Ovary (tissue), 7 donors: ENCODE measurements at regions not wholly inside any gene's neighbourhood (a gene's known extent, or its start where the extent isn't known, plus 50 kb on each side); places are given as distances from the start of the nearest gene placed in this dataset.

Experiments used
- DNase-seq, 5 donors: peaks; one replicate each; pipeline ENCODE4 v3.0.0-alpha.2; 2019 to 2020
- H3K27ac ChIP-seq, 2 donors: fragments of 200-600 bp; one replicate each; pipeline versions ENCODE4 v1.5.1 to v1.8.0; 2019 to 2022
- H3K27me3 ChIP-seq: fragments of 200-600 bp; one replicate; pipeline ENCODE4 v1.8.0; 2022
- H3K36me3 ChIP-seq: fragments of 200-600 bp; sonication (generic); one replicate; pipeline ENCODE4 v1.5.1; 2019
- H3K4me1 ChIP-seq: one replicate; pipeline ENCODE4 v1.8.1; 2013; ENCODE audit warnings: mild to moderate bottlenecking, moderate library complexity; ENCODE audit not compliant: insufficient read depth
- H3K4me3 ChIP-seq: fragments of 200-600 bp; sonication (generic); one replicate; pipeline ENCODE4 v1.5.1; 2017
- H3K9me3 ChIP-seq, 2 donors: fragments of 200-600 bp in 1 of 2; sonication (generic) in 1 of 2; one replicate each; pipeline versions ENCODE4 v1.5.1 to v1.8.1; 2013 to 2019; ENCODE audit warnings: mild to moderate bottlenecking in 1 of 2, moderate library complexity in 1 of 2
- EP300 ChIP-seq: sonication (generic); formaldehyde crosslinking; IDR thresholded peaks from one replicate; pipeline ENCODE4 v1.6.1; 2017; ENCODE audit warnings: antibody characterized with exemption
- POLR2A ChIP-seq: fragments of 450-650 bp; IDR thresholded peaks from one replicate; pipeline ENCODE4 v1.6.1; 2017; ENCODE audit warnings: antibody characterized with exemption, mild to moderate bottlenecking, moderate library complexity
- WGBS, 3 donors: extraction: QIAGEN DNeasy Blood & Tissue Kit in 1 of 3; methylation state at CpG; one replicate each; pipeline versions ENCODE4 v1.1.5 to v1.1.7; 2013 to 2017; 5-methylcytosine and 5-hydroxymethylcytosine counted together
- intact Hi-C, 4 donors: fragments of 100-400 bp; cut with DNase I; formaldehyde crosslinking; loops; one replicate each; pipeline versions ENCODE4 v1.11.0 to v1.15.1; 2022 to 2023
- TF ChIP-seq, protein P1 (sequence below), 3 donors: fragments of 450-650 bp in 2 of 3; fragments of 200-600 bp in 1 of 3; IDR thresholded peaks; one replicate each; pipeline versions ENCODE4 v1.5.1 to v1.8.0; 2016 to 2022; ENCODE audit warnings: antibody characterized with exemption in 3 of 3, mild to moderate bottlenecking in 1 of 3
- donor health status: DM: no; HTN: no; CAD: no; lungs with moderate emphysema.
- donor health status: DM: no; HTN: no; CAD: no.
- donor health status: Bipolar disorder and iron deficiency.
- donor health status: DM: no; HTN: no; CAD: no.
- donor health status: DM: yes; HTN: yes; CAD: no.

DNA sequence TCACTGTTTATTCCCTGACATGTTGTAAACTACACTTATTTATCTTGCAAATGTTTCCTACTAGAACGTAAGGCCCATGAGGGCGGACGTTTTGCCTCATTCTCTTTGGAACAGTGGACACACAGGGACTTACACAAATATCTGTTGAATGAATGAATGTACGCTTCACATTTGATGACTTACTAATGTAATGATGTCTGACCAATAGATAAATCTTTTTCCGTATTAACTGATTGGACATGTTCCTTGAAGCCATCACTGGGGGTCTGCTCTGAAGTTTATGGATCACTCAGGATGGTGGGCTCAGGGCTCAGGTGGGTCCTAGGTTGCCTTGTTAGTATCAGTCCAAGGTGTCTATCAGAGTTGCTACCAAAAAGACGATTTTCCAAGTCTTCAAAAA, 763.2 kb upstream of the TPTE start:
- intact Hi-C loops = no loop called here
- H3K9me3 ChIP-seq = no peaks in the 10 kb centered on the region
- no peak overlapping the region for H3K27ac ChIP-seq
- no peaks in the 10 kb centered on the region for H3K27me3 ChIP-seq
- no peak overlapping the region for H3K4me3 ChIP-seq
- no peak for DNase-seq
- no peaks in the 10 kb centered on the region for H3K36me3 ChIP-seq
- TF ChIP-seq EP300 = no peak
- no peak for TF ChIP-seq POLR2A
- TF ChIP-seq, protein P1, sequence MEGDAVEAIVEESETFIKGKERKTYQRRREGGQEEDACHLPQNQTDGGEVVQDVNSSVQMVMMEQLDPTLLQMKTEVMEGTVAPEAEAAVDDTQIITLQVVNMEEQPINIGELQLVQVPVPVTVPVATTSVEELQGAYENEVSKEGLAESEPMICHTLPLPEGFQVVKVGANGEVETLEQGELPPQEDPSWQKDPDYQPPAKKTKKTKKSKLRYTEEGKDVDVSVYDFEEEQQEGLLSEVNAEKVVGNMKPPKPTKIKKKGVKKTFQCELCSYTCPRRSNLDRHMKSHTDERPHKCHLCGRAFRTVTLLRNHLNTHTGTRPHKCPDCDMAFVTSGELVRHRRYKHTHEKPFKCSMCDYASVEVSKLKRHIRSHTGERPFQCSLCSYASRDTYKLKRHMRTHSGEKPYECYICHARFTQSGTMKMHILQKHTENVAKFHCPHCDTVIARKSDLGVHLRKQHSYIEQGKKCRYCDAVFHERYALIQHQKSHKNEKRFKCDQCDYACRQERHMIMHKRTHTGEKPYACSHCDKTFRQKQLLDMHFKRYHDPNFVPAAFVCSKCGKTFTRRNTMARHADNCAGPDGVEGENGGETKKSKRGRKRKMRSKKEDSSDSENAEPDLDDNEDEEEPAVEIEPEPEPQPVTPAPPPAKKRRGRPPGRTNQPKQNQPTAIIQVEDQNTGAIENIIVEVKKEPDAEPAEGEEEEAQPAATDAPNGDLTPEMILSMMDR (IDR thresholded peaks at IDR 0.05) = no peak
- no peaks in the 10 kb centered on the region for H3K4me1 ChIP-seq
- WGBS, 3 donors = 43 to 62% (median 59%) methylated on average over 6 of the region's 6 CpGs

DNA sequence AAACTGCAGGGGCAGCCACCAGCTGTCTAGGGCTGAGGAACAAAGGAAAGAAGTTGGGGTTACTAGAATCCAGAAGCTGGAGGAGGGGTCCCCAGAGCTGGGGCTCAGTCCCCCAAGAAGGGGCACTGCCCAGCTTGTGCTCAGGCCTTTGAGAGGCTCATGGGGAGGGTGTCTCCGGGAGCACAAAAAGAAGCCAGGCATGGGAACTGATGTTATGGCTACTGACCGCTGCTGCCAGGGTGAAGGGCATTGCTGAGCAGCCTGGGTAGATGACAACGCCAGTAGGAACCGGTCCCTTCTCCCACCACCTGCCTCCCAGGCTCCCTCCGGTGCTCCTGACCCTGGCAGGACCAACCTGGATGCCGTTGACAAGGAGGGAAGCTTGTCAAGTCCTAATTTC, 762.5 kb upstream of the TPTE start:
- Histone ChIP-seq H3K4me1 (no peaks in the 10 kb centered on the region), H3K4me3 (no peak overlapping the region), H3K36me3 (no peaks in the 10 kb centered on the region), H3K27ac (no peak overlapping the region), H3K9me3 (no peaks in the 10 kb centered on the region), H3K27me3 (no peaks in the 10 kb centered on the region)
- DNase-seq = no peak
- WGBS, 3 donors = 50 to 62% (median 60%) methylated on average over 6 of the region's 6 CpGs
- TF ChIP-seq POLR2A (no peak), EP300 (no peak)
- TF ChIP-seq, protein P1 (IDR thresholded peaks at IDR 0.05) = no peak
- intact Hi-C loops = no loop called here

DNA sequence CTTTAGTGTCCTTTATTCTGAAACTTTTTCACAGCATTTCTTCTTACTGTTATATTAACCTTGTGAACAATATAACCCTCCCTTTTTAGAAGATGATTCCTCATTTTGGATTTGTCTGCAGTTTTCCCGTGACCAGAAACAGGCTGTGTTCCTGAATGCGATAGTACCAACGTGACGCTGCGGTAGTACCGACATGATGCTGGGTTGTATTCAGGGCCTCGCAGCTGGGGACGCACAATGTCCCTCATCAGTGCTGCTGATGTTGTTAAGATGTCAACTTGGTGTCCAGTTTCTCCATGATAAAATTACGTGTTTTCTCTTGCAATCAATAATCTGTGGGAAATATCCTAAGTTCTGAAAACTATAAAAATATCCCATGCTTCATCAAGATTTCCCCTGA, 761.4 kb upstream of the TPTE start:
- H3K9me3 ChIP-seq = no peaks in the 10 kb centered on the region
- 68 to 77% (median 73%) methylated on average over 9 of the region's 9 CpGs for WGBS, 3 donors
- H3K4me3 ChIP-seq = no peak overlapping the region
- no peaks in the 10 kb centered on the region for H3K36me3 ChIP-seq
- no peaks in the 10 kb centered on the region for H3K4me1 ChIP-seq
- no peaks in the 10 kb centered on the region for H3K27me3 ChIP-seq
- no peak for DNase-seq
- TF ChIP-seq POLR2A (no peak), EP300 (no peak)
- TF ChIP-seq, protein P1 (IDR thresholded peaks at IDR 0.05) = no peak
- intact Hi-C loops = no loop called here
- H3K27ac ChIP-seq = no peak overlapping the region

DNA sequence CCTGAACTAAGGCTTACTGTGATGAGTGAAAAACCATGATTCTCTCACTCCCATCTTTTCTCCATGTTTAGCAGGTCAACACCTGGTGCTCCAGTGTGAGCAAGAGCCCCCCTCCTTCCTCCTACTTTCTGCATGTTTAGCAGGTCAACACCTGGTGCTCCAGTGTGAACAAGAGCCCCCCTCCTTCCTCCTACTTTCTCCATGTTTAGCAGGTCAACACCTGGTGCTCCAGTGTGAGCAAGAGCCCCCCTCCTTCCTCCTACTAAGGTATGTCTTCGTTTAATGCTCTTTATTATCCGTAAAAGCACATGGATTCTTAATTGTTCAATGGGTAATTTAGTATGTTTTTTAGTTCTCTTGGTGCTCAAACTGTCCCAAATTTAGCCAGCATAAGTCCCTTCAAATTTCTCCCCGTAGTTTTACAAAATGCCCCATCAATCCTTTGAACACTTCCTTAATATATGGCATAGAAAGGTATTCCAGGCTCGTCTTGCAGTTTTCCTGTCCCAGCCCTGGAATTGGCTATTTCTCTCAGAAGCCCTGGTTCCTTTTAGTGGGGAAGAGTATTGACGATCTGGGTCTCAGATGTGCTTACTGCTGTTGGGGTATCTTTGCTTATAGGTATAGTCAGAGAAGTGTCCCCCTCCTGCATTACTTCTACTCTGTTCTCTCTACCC, 760.8 kb upstream of the TPTE start:
- Histone ChIP-seq H3K27me3 (no peaks in the 10 kb centered on the region), H3K9me3 (no peaks in the 10 kb centered on the region), H3K36me3 (no peaks in the 10 kb centered on the region), H3K4me1 (no peaks in the 10 kb centered on the region), H3K4me3 (no peak overlapping the region), H3K27ac (no peak overlapping the region)
- no peak for DNase-seq
- TF ChIP-seq, protein P1 (IDR thresholded peaks at IDR 0.05) = no peak
- no peak for TF ChIP-seq POLR2A
- no peak for TF ChIP-seq EP300
- WGBS, 3 donors = 42 to 55% (median 52%) methylated on average over 5 of the region's 5 CpGs
- intact Hi-C loops = no loop called here
